ENCODE measurements at regions not wholly inside any gene's neighbourhood (a gene's known extent, or its start where the extent isn't known, plus 50 kb on each side); places are given as distances from the start of the nearest gene placed in this dataset.
A peak's percentile ranks its signal among the peaks of the same experiment; 100 is the strongest.

- H3K27me3 ChIP-seq (ENCODE audit: control insufficient read depth in 1 of 2, insufficient read depth in 2 of 2, low read length in 2 of 2): no peaks in the 10 kb centered on the region
Observed at GRCh38 chr7:26472971-26473370, 181.3 kb downstream of the SNX10 start.

DNA sequence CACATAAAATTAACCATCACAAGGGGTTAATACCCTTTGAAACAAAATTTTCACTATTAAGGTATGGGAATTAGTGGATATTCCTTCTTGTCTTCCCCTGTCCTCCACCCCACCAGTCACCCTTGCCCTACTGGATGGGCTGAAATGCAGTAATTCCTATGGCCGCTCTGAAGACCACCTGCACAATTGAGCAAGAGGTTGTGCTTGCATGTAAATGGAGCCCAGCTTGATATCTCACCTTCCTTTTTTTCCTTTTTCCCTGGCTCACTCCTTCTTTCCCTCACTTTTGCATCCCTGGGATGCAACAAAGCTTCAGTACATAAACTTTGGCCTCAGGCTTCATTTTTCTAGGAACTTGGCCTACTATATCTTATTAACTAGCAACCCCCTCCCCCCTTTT, 184.6 kb downstream of the SNX10 start:
- H3K36me3 ChIP-seq (ENCODE audit: control insufficient read depth in 2 of 2, insufficient read depth in 2 of 2, low read length in 2 of 2): no peaks in the 10 kb centered on the region
- no peaks in the 10 kb centered on the region for H3K27me3 ChIP-seq (ENCODE audit: control insufficient read depth in 1 of 2, insufficient read depth in 2 of 2, low read length in 2 of 2)
- no peak overlapping the region for H3K4me3 ChIP-seq (ENCODE audit: low read length in 2 of 2)
- H3K4me1 ChIP-seq (ENCODE audit: control insufficient read depth, insufficient read depth, low read length): no peaks in the 10 kb centered on the region
- no peak overlapping the region for H3K9ac ChIP-seq (ENCODE audit: low read length in 2 of 2)
- no peak overlapping the region for H3K27ac ChIP-seq (ENCODE audit: low read length)
- peaks cover 0 to 3% of the 10 kb centered on the region in 2 donors for H3K9me3 ChIP-seq (ENCODE audit: control insufficient read depth in 2 of 2, low read length in 2 of 2)

More at GRCh38 chr7:26472971-26473370, 181.3 kb downstream of the SNX10 start:
- Histone ChIP-seq H3K9ac (ENCODE audit: low read length in 2 of 2) (no peak overlapping the region), H3K9me3 (ENCODE audit: control insufficient read depth in 2 of 2, low read length in 2 of 2) (peaks cover 0 to 3% of the 10 kb centered on the region in 2 donors), H3K4me1 (ENCODE audit: control insufficient read depth, insufficient read depth, low read length) (no peaks in the 10 kb centered on the region), H3K4me3 (ENCODE audit: low read length in 2 of 2) (no peak overlapping the region), H3K36me3 (ENCODE audit: control insufficient read depth in 2 of 2, insufficient read depth in 2 of 2, low read length in 2 of 2) (no peaks in the 10 kb centered on the region), H3K27ac (ENCODE audit: low read length) (no peak overlapping the region)

GRCh38 chr7:26477381-26477990, 185.8 kb downstream of the SNX10 start:
- Histone ChIP-seq H3K27me3 (ENCODE audit: control insufficient read depth in 1 of 2, insufficient read depth in 2 of 2, low read length in 2 of 2) (no peaks in the 10 kb centered on the region), H3K9me3 (ENCODE audit: control insufficient read depth in 2 of 2, low read length in 2 of 2) (peaks cover 0 to 3% of the 10 kb centered on the region in 2 donors), H3K36me3 (ENCODE audit: control insufficient read depth in 2 of 2, insufficient read depth in 2 of 2, low read length in 2 of 2) (no peaks in the 10 kb centered on the region), H3K4me3 (ENCODE audit: low read length in 2 of 2) (no peak overlapping the region), H3K27ac (ENCODE audit: low read length) (no peak overlapping the region), H3K9ac (ENCODE audit: low read length in 2 of 2) (no peak overlapping the region), H3K4me1 (ENCODE audit: control insufficient read depth, insufficient read depth, low read length) (no peaks in the 10 kb centered on the region)

DNA sequence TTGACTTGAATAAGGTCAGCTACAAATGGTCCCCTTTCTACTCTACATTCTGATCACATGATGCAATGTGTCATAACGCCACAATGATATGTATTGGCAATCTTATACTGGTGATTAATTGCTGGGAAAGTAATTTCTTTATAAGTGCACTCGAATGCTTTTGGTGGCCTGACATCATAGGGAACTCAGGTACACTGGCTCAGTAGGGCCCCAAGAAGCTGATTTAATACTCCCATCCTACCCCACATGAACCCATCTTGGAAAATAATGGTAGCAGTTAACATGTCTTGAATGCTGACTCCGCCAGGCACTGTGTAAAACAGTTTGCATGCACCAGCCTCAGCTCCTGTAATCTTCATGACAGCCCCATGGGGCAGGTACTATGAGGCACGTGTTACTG, 186.9 kb downstream of the SNX10 start:
- H3K27ac ChIP-seq (ENCODE audit: low read length): no peak overlapping the region
- no peaks in the 10 kb centered on the region for H3K4me1 ChIP-seq (ENCODE audit: control insufficient read depth, insufficient read depth, low read length)
- H3K9ac ChIP-seq (ENCODE audit: low read length in 2 of 2): no peak overlapping the region
- no peaks in the 10 kb centered on the region for H3K36me3 ChIP-seq (ENCODE audit: control insufficient read depth in 2 of 2, insufficient read depth in 2 of 2, low read length in 2 of 2)
- H3K4me3 ChIP-seq (ENCODE audit: low read length in 2 of 2): no peak overlapping the region
- H3K27me3 ChIP-seq (ENCODE audit: control insufficient read depth in 1 of 2, insufficient read depth in 2 of 2, low read length in 2 of 2): no peaks in the 10 kb centered on the region
- H3K9me3 ChIP-seq (ENCODE audit: control insufficient read depth in 2 of 2, low read length in 2 of 2): peaks cover 0 to 3% of the 10 kb centered on the region in 2 donors

GRCh38 chr7:26479581-26479980, 187.9 kb downstream of the SNX10 start:
- no peak overlapping the region for H3K4me3 ChIP-seq (ENCODE audit: low read length in 2 of 2)
- no peaks in the 10 kb centered on the region for H3K9me3 ChIP-seq (ENCODE audit: control insufficient read depth in 2 of 2, low read length in 2 of 2)
- H3K27ac ChIP-seq (ENCODE audit: low read length): no peak overlapping the region
- H3K36me3 ChIP-seq (ENCODE audit: control insufficient read depth in 2 of 2, insufficient read depth in 2 of 2, low read length in 2 of 2): no peaks in the 10 kb centered on the region
- H3K27me3 ChIP-seq (ENCODE audit: control insufficient read depth in 1 of 2, insufficient read depth in 2 of 2, low read length in 2 of 2): no peaks in the 10 kb centered on the region
- H3K4me1 ChIP-seq (ENCODE audit: control insufficient read depth, insufficient read depth, low read length): no peaks in the 10 kb centered on the region
- H3K9ac ChIP-seq (ENCODE audit: low read length in 2 of 2): no peak overlapping the region

GRCh38 chr7:26480156-26480555, 188.5 kb downstream of the SNX10 start:
- H3K27ac ChIP-seq (ENCODE audit: low read length): no peak overlapping the region
- H3K9me3 ChIP-seq (ENCODE audit: control insufficient read depth in 2 of 2, low read length in 2 of 2): no peaks in the 10 kb centered on the region
- H3K4me3 ChIP-seq (ENCODE audit: low read length in 2 of 2): no peak overlapping the region
- H3K36me3 ChIP-seq (ENCODE audit: control insufficient read depth in 2 of 2, insufficient read depth in 2 of 2, low read length in 2 of 2): no peaks in the 10 kb centered on the region
- H3K9ac ChIP-seq (ENCODE audit: low read length in 2 of 2): no peak overlapping the region
- no peaks in the 10 kb centered on the region for H3K4me1 ChIP-seq (ENCODE audit: control insufficient read depth, insufficient read depth, low read length)
- H3K27me3 ChIP-seq (ENCODE audit: control insufficient read depth in 1 of 2, insufficient read depth in 2 of 2, low read length in 2 of 2): no peaks in the 10 kb centered on the region

DNA sequence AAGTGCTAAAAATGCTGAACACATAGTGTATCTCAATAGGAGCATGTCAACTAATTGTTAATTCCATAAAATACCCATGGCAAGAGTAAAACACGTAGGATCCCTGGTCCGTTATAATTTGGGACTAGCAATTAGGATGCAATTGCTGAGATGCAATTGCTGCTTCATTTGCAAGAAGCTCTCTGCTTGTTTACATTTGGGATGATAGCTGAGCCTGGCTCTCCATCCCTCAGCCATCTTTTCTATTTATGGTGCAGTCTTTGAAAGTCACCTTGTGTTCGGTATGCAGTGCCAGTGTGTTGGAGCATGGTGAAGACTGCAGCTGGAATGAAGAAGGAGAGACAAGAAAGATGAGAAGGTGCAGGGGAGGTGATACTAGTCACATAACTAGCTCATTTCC, 191.3 kb downstream of the SNX10 start:
- Histone ChIP-seq H3K9me3 (ENCODE audit: control insufficient read depth in 2 of 2, low read length in 2 of 2) (no peaks in the 10 kb centered on the region), H3K4me3 (ENCODE audit: low read length in 2 of 2) (peak overlapping the region in 1 of 2 donors; percentile 21), H3K9ac (ENCODE audit: low read length in 2 of 2) (no peak overlapping the region), H3K27me3 (ENCODE audit: control insufficient read depth in 1 of 2, insufficient read depth in 2 of 2, low read length in 2 of 2) (peaks cover 0 to 4% of the 10 kb centered on the region in 2 donors), H3K36me3 (ENCODE audit: control insufficient read depth in 2 of 2, insufficient read depth in 2 of 2, low read length in 2 of 2) (no peaks in the 10 kb centered on the region), H3K4me1 (ENCODE audit: control insufficient read depth, insufficient read depth, low read length) (no peaks in the 10 kb centered on the region), H3K27ac (ENCODE audit: low read length) (no peak overlapping the region)

DNA sequence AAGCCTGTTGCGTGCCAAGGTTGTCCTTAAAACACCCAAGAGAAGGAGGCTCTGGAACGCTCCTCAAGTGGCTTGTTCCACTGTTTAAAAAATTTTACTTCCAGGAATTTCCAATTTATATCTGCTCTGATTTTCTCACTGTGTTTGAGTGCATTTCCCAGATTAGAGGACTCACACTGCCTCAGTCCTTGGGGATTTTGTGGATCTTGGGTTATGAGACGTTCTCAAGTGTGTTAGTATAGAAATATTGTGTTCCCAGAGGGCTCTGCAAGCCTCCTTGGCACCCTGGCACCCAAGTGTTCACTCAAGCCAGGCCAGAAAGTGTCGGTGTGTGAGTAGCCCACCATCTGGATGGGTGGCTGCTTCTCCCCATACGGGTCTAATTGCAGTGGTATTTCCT, 192.2 kb downstream of the SNX10 start:
- Histone ChIP-seq H3K9me3 (ENCODE audit: control insufficient read depth in 2 of 2, low read length in 2 of 2) (no peaks in the 10 kb centered on the region), H3K27me3 (ENCODE audit: control insufficient read depth in 1 of 2, insufficient read depth in 2 of 2, low read length in 2 of 2) (peaks cover 2 to 9% of the 10 kb centered on the region in 2 donors), H3K9ac (ENCODE audit: low read length in 2 of 2) (no peak overlapping the region), H3K27ac (ENCODE audit: low read length) (no peak overlapping the region), H3K4me1 (ENCODE audit: control insufficient read depth, insufficient read depth, low read length) (no peaks in the 10 kb centered on the region), H3K4me3 (ENCODE audit: low read length in 2 of 2) (no peak overlapping the region), H3K36me3 (ENCODE audit: control insufficient read depth in 2 of 2, insufficient read depth in 2 of 2, low read length in 2 of 2) (no peaks in the 10 kb centered on the region)

DNA sequence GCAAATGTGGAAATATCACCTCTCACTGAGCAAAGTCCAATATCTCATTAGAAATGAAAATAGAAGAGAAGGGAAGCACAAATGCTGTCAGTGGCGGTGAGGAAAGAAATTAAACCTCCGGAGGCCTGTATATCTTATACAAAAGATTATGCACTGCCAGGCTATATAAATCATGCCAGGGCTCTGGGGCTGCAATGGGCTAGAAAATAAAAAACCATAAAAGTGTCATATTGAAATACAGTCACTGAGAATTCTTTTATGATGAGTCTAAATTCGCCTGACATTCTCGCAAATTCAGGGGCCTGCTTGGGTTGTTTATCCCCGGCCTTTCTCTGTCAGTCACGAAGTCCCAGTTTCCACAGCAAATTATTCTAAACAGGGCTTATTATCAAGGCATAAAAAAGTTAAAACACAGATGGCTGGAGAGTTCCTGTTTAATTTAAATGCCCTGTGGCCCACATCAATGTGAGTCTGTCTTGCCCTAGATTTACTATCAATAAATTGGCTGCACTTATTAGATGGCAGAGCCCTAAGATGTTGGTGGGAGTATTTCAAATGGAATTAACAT, 193.8 kb downstream of the SNX10 start:
- H3K36me3 ChIP-seq (ENCODE audit: control insufficient read depth in 2 of 2, insufficient read depth in 2 of 2, low read length in 2 of 2): no peaks in the 10 kb centered on the region
- no peaks in the 10 kb centered on the region for H3K4me1 ChIP-seq (ENCODE audit: control insufficient read depth, insufficient read depth, low read length)
- no peak overlapping the region for H3K4me3 ChIP-seq (ENCODE audit: low read length in 2 of 2)
- H3K27ac ChIP-seq (ENCODE audit: low read length): no peak overlapping the region
- no peak overlapping the region for H3K9ac ChIP-seq (ENCODE audit: low read length in 2 of 2)
- H3K27me3 ChIP-seq (ENCODE audit: control insufficient read depth in 1 of 2, insufficient read depth in 2 of 2, low read length in 2 of 2): peaks cover 5 to 9% of the 10 kb centered on the region in 2 donors
- no peaks in the 10 kb centered on the region for H3K9me3 ChIP-seq (ENCODE audit: control insufficient read depth in 2 of 2, low read length in 2 of 2)

- no peaks in the 10 kb centered on the region for H3K36me3 ChIP-seq (ENCODE audit: control insufficient read depth in 2 of 2, insufficient read depth in 2 of 2, low read length in 2 of 2)
- H3K9ac ChIP-seq (ENCODE audit: low read length in 2 of 2): no peak overlapping the region
Observed at GRCh38 chr7:26486153-26486552, 194.5 kb downstream of the SNX10 start.

DNA sequence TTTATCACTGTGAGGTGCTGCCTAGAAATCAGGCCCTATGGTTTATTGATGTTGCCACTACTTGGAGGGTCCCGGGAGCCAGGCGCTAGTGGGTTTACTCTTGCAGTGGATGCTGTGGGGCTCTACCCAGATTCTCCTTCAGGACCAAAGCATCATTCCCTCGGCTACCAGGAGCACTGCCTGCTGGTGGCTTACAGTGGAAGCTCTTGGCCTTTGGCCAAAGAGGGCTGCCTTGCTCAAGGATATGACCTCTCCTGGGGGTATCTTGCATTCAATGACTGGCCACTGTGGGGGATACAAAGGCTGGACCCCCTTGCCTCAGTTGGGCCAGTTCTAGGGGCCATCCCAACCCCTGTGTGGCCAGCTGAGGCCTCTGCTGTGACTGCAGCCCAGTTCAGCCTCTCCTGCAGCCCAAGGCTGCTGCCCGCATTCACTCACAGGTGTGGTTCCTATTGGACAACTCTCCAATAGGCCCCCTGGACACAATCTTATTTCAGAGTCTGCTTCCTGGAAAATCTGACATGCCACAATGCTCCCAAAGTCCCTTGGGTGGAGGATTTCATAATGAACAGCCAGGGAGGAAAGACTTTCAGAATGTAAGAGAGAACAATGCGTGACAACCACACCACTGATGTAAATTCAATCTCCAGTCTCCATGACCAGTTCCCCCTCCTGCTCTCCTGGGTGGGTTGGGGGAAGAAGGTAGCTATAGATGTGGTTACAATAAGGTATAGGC, 196.3 kb downstream of the SNX10 start:
- Histone ChIP-seq H3K27me3 (ENCODE audit: control insufficient read depth in 1 of 2, insufficient read depth in 2 of 2, low read length in 2 of 2) (peaks cover 9% of the 10 kb centered on the region in 2 donors), H3K4me1 (ENCODE audit: control insufficient read depth, insufficient read depth, low read length) (no peaks in the 10 kb centered on the region), H3K9me3 (ENCODE audit: control insufficient read depth in 2 of 2, low read length in 2 of 2) (no peaks in the 10 kb centered on the region), H3K27ac (ENCODE audit: low read length) (no peak overlapping the region), H3K4me3 (ENCODE audit: low read length in 2 of 2) (no peak overlapping the region), H3K36me3 (ENCODE audit: control insufficient read depth in 2 of 2, insufficient read depth in 2 of 2, low read length in 2 of 2) (no peaks in the 10 kb centered on the region), H3K9ac (ENCODE audit: low read length in 2 of 2) (no peak overlapping the region)

More at GRCh38 chr7:26486153-26486552, 194.5 kb downstream of the SNX10 start:
- H3K27me3 ChIP-seq (ENCODE audit: control insufficient read depth in 1 of 2, insufficient read depth in 2 of 2, low read length in 2 of 2): peaks cover 6 to 9% of the 10 kb centered on the region in 2 donors
- no peaks in the 10 kb centered on the region for H3K9me3 ChIP-seq (ENCODE audit: control insufficient read depth in 2 of 2, low read length in 2 of 2)
- H3K4me3 ChIP-seq (ENCODE audit: low read length in 2 of 2): no peak overlapping the region
- H3K27ac ChIP-seq (ENCODE audit: low read length): no peak overlapping the region
- no peaks in the 10 kb centered on the region for H3K4me1 ChIP-seq (ENCODE audit: control insufficient read depth, insufficient read depth, low read length)
